ENCODE measurements at regions not wholly inside any gene's neighbourhood (a gene's known extent, or its start where the extent isn't known, plus 50 kb on each side); places are given as distances from the start of the nearest gene placed in this dataset.

DNA sequence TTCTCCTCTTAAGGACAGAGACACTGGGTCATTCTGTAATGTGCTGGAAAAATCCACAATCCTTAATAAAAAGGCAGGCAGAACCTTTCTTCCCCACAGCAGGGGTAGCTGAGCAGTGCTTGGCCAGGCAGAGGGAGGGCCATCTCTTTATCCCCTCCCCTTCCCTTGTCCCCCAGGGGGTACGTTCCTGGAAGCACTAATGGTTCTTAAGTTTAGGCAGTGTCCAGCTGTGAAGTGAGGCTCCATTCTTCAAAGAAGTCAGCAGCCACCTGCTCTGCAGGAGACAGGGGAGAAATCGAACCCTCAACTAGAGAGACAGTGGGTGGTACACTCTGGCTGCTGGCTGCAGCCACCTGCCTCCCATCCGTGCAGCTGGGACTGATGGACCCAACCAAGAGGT, 533.9 kb upstream of the CDH11 start:
- TF ChIP-seq POLR2A (IDR thresholded peaks at IDR 0.05), result no peak
- TF ChIP-seq, protein P1, sequence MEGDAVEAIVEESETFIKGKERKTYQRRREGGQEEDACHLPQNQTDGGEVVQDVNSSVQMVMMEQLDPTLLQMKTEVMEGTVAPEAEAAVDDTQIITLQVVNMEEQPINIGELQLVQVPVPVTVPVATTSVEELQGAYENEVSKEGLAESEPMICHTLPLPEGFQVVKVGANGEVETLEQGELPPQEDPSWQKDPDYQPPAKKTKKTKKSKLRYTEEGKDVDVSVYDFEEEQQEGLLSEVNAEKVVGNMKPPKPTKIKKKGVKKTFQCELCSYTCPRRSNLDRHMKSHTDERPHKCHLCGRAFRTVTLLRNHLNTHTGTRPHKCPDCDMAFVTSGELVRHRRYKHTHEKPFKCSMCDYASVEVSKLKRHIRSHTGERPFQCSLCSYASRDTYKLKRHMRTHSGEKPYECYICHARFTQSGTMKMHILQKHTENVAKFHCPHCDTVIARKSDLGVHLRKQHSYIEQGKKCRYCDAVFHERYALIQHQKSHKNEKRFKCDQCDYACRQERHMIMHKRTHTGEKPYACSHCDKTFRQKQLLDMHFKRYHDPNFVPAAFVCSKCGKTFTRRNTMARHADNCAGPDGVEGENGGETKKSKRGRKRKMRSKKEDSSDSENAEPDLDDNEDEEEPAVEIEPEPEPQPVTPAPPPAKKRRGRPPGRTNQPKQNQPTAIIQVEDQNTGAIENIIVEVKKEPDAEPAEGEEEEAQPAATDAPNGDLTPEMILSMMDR (IDR thresholded peaks at IDR 0.05), result no peak

All from uterus (tissue), 2 donors.